ENCODE measurements at regions not wholly inside any gene's neighbourhood (a gene's known extent, or its start where the extent isn't known, plus 50 kb on each side); places are given as distances from the start of the nearest gene placed in this dataset.

- no peak for DNase-seq
Measured at GRCh38 chr7:36076074-36076473, 77.0 kb upstream of the EEPD1 start.

- no peak for DNase-seq
Measured at GRCh38 chr7:36078816-36079360, 74.2 kb upstream of the EEPD1 start.

GRCh38 chr7:36079446-36080025, 73.5 kb upstream of the EEPD1 start:
- no peak for DNase-seq

DNA sequence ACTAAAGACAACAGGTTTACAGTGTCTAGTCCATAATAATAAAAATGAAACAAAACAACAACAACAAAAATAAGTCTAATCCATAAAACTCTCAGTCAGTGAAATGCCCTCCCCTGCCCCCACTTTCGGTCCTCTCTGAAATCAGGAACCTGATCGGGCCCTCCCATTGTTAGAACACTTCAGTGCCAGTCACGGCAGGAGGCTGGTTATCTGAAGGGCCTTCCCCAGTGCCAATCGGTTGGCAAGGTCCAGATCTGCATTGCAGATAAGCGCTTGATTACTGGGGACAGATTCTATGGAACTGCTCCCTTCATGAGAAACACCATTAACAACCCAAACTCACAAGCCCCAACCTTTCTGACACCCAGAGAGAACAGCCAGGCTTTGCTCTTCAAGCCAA, 72.2 kb upstream of the EEPD1 start:
- DNase-seq = no peak

DNA sequence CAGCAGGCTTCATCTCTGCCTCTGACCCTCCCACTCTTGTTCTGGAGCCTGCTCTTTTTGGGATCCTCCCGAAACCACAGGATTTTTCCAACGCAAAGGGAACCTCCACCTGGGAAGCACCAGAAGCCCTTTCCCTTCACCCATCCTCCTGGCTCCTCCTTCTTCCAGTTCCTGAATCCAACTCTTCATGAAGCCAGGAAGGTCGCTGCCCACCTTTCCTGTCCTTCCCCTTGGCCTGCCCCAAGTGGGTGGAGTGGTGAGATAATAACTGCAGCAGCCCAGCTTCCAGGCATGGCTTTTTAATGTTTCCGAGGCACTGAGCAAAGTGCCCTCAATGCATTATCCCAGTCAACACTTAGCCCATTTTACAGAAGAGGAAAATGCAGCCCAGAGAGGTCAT, 70.8 kb upstream of the EEPD1 start:
- no peak for DNase-seq

GRCh38 chr7:36082910-36083309, 70.1 kb upstream of the EEPD1 start:
- no peak for DNase-seq

- no peak for DNase-seq
Measured at GRCh38 chr7:36083626-36084380, 69.3 kb upstream of the EEPD1 start.

GRCh38 chr7:36084485-36085091, 68.5 kb upstream of the EEPD1 start:
- no peak for DNase-seq

- DNase-seq = no peak
Measured at GRCh38 chr7:36085096-36085495, 68.0 kb upstream of the EEPD1 start.

DNA sequence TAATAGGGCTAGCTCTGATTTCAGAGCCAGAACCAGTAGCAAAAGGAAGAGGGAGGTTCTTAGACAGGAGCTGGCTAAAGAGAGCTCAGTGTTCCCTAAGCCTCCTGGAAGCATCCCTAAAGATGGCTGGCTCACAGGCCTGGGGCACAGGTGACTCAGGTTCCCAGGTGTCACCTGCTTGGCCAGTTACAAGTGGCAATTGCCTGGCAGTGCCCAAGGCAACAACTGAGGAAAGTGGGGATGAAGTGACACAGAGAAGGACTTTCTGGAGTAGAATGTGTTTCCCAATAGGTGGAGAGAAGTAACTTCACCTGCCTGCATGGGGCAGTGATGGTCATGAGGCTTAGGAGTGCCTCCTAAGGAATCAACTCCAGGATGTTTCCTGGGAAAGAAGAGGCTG, 66.5 kb upstream of the EEPD1 start:
- DNase-seq = no peak

- DNase-seq = no peak
Measured at GRCh38 chr7:36088553-36088952, 64.5 kb upstream of the EEPD1 start.

GRCh38 chr7:36088966-36089365, 64.1 kb upstream of the EEPD1 start:
- no peak for DNase-seq

GRCh38 chr7:36090976-36091873, 61.8 kb upstream of the EEPD1 start:
- no peak for DNase-seq

DNA sequence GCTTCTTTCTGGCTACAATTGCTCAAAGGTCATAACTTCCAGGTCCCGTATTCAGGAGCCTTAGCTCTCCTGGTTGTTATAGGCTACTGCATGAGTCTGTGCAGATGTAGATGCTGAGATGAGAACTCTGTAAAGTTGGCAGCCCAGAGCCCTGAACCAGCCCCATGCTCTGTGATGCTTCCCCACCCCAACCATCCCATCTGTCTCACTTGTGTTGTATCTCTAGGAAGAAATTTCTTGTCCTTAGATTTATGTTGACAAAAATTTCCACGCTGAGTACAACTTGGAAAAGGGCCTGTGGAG, 61.2 kb upstream of the EEPD1 start:
- no peak for DNase-seq

DNA sequence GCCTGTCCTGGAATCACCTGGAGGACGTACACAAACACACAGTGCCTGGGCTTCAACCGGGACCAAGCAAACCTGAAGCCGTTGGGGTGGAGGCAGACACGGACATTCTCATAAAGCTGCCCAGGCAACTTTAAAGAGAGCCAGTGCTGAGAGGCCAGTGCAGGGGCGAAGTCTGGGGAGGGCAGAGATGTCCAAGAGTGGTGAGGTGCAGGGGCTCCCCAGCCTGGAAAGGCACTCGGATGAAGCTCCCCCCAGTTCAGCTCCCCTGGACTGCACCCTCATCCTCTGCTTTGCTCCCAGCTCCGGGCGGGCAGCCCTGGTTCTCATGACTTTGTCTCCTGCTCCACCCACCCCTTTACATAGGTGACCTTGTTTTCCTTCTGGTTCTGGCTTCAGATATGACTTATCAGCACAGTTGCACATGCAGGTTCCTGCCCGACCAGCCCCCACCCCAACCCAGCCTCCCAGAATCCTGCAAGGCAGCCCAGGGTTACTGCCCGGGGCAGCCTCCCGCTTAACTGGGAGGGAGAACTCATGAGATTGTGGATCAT, 60.8 kb upstream of the EEPD1 start:
- DNase-seq = no peak

- no peak for DNase-seq
Measured at GRCh38 chr7:36096460-36097095, 56.5 kb upstream of the EEPD1 start.

GRCh38 chr7:36098096-36098495, 55.0 kb upstream of the EEPD1 start:
- DNase-seq = no peak

GRCh38 chr7:36100226-36100625, 52.8 kb upstream of the EEPD1 start:
- DNase-seq = no peak

DNA sequence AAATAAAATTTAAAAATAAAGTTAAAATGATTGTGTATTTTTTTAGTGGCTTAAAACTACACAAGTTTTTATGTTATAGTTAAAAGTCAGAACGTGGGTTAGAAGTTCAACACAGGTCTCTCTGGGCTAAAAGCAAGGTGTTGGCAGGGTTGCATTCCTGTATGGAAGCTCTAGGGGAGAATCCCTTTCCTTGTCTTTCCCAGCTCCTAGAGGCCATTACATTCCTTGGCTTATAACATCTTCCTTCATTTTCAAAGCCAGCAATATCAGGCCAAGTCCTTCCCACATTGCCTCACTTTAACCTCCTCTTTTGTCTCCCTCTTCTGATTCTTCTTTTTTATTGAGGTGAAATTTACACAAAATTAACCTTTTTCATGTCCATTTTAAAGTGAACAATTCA, 52.4 kb upstream of the EEPD1 start:
- DNase-seq = no peak
